ENCODE measurements at regions not wholly inside any gene's neighbourhood (a gene's known extent, or its start where the extent isn't known, plus 50 kb on each side); places are given as distances from the start of the nearest gene placed in this dataset.

- H4K20me1 ChIP-seq (ENCODE audit: insufficient read depth, low read length): no peaks in the 10 kb centered on the region
- BruUV-seq (replicated peaks): no TSS peak
Measured at GRCh38 chr4:120395746-120396145, 329.1 kb upstream of the MAD2L1 start.

More at GRCh38 chr4:120395746-120396145, 329.1 kb upstream of the MAD2L1 start:
- Histone ChIP-seq H3K9me3 (ENCODE audit: low read length) (no peaks in the 10 kb centered on the region), H3K27me3 (ENCODE audit: control insufficient read depth in 1 of 2, insufficient read depth in 2 of 2, low read length in 2 of 2) (no peaks in the 10 kb centered on the region), H3K4me1 (ENCODE audit: insufficient read depth, low read length) (no peaks in the 10 kb centered on the region), H2AFZ (ENCODE audit: low read length) (no peak overlapping the region), H3K9ac (ENCODE audit: insufficient read depth, low read depth, low read length) (no peak overlapping the region), H3K4me2 (ENCODE audit: low read depth, low read length) (no peak overlapping the region), H3K4me3 (replicated peaks in 1 of 3; ENCODE audit: insufficient read depth in 1 of 3, low read depth in 2 of 3, low read length in 3 of 3) (no peak overlapping the region), H3K27ac (ENCODE audit: extremely low read length, insufficient read depth, low read length) (no peak overlapping the region), H3K36me3 (replicated peaks in 1 of 2; ENCODE audit: control insufficient read depth in 1 of 2, insufficient read depth in 2 of 2, low read length in 2 of 2) (no peaks in the 10 kb centered on the region), H3K79me2 (ENCODE audit: insufficient read depth, low read length) (no peaks in the 10 kb centered on the region)
- ATAC-seq (no peak), FAIRE-seq (no peak), DNase-seq (ENCODE audit: low spot score) (no peak)
- ChIA-PET CTCF (ENCODE audit: low intra/inter-chr PET ratio, low total read pairs) (no interaction called here), POLR2A (no interaction called here)
- in situ Hi-C loops (cut with HindIII; ENCODE audit: extremely low pct_ligation_motif_present, low pct_unique_long_range_greater_than_20kb): no loop called here
- WGBS (ENCODE audit: low lambda C conversion rate): 10% methylated on average over 2 of the region's 3 CpGs
- intact Hi-C loops (cut with micrococcal nuclease; ENCODE audit: unreplicated experiment): no loop called here
- no peak for TF ChIP-seq GTF2F1 (IDR thresholded peaks at IDR 0.05; ENCODE audit: low read length)
- no peak for TF ChIP-seq HNRNPL (IDR thresholded peaks at IDR 0.05; ENCODE audit: low read depth, low read length)
- TF ChIP-seq, protein P1, sequence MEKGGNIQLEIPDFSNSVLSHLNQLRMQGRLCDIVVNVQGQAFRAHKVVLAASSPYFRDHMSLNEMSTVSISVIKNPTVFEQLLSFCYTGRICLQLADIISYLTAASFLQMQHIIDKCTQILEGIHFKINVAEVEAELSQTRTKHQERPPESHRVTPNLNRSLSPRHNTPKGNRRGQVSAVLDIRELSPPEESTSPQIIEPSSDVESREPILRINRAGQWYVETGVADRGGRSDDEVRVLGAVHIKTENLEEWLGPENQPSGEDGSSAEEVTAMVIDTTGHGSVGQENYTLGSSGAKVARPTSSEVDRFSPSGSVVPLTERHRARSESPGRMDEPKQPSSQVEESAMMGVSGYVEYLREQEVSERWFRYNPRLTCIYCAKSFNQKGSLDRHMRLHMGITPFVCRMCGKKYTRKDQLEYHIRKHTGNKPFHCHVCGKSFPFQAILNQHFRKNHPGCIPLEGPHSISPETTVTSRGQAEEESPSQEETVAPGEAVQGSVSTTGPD (CRISPR knock-in tag; IDR thresholded peaks at IDR 0.05): no peak
- no peak for TF ChIP-seq TAF15 (IDR thresholded peaks at IDR 0.05; ENCODE audit: low read depth, low read length, poor library complexity, severe bottlenecking)
- no peak for TF ChIP-seq MXI1 (IDR thresholded peaks at IDR 0.05; ENCODE audit: borderline replicate concordance, low read depth, low read length)
- TF ChIP-seq ZBTB38 (CRISPR knock-in tag; IDR thresholded peaks at IDR 0.05): no peak
- no peak for TF ChIP-seq E2F5 (CRISPR knock-in tag; conservative IDR thresholded peaks at IDR 0.05)
- no peak for TF ChIP-seq ZNF382 (CRISPR knock-in tag; IDR thresholded peaks at IDR 0.05; ENCODE audit: borderline replicate concordance)
- no peak for TF ChIP-seq CAMTA2 (CRISPR knock-in tag; IDR thresholded peaks at IDR 0.05; ENCODE audit: borderline replicate concordance)
- TF ChIP-seq ZBTB3 (CRISPR knock-in tag; IDR thresholded peaks at IDR 0.05; ENCODE audit: borderline replicate concordance, low read depth): no peak
- TF ChIP-seq SOX5 (CRISPR knock-in tag; IDR thresholded peaks at IDR 0.05; ENCODE audit: borderline replicate concordance): no peak
- no peak for TF ChIP-seq ZNF788 (CRISPR knock-in tag; IDR thresholded peaks at IDR 0.05; ENCODE audit: borderline replicate concordance)
- no peak for TF ChIP-seq ZSCAN29 (CRISPR knock-in tag; conservative IDR thresholded peaks at IDR 0.05)
- no peak for TF ChIP-seq ZNF740 (CRISPR knock-in tag; IDR thresholded peaks at IDR 0.05)
- TF ChIP-seq SUZ12 (IDR thresholded peaks at IDR 0.05; ENCODE audit: low read depth, low read length): no peak

Data from HepG2 (cell line).